H9 (cell line): ENCODE measurements at regions not wholly inside any gene's neighbourhood (a gene's known extent, or its start where the extent isn't known, plus 50 kb on each side); places are given as distances from the start of the nearest gene placed in this dataset.

Experiments
- DNase-seq: peaks from one replicate; pipeline ENCODE4 v3.0.0-alpha.2; 2017
- H2AFZ ChIP-seq: one replicate; pipeline ENCODE4 v1.6.1; 2013; ENCODE audit warnings: mild to moderate bottlenecking, low read length, control low read depth, moderate library complexity
- H2AK5ac ChIP-seq: 2 replicates; pipeline ENCODE4 v1.6.1; 2013; ENCODE audit warnings: low read length, control low read depth, mixed read lengths; ENCODE audit not compliant: insufficient read length
- H2BK120ac ChIP-seq: one replicate; pipeline ENCODE4 v1.6.1; 2013; ENCODE audit warnings: low read depth, mild to moderate bottlenecking, low read length, control low read depth, inconsistent platforms; ENCODE audit not compliant: poor library complexity, severe bottlenecking
- H2BK12ac ChIP-seq: 2 replicates; pipeline ENCODE4 v1.6.1; 2013; ENCODE audit warnings: low read length, control low read depth, mixed read lengths, low read depth; ENCODE audit not compliant: insufficient read length
- H2BK15ac ChIP-seq: 2 replicates; pipeline ENCODE4 v1.6.1; 2013; ENCODE audit warnings: low read depth, low read length, control low read depth
- H2BK20ac ChIP-seq: one replicate; pipeline ENCODE4 v1.6.1; 2013; ENCODE audit warnings: low read depth, mild to moderate bottlenecking, low read length, control low read depth, inconsistent platforms; ENCODE audit not compliant: poor library complexity, severe bottlenecking
- H2BK5ac ChIP-seq: 2 replicates; pipeline ENCODE4 v1.6.1; 2013; ENCODE audit warnings: low read length, control low read depth, mixed read lengths; ENCODE audit not compliant: insufficient read length
- H3K14ac ChIP-seq: 2 replicates; pipeline ENCODE4 v1.6.1; 2013; ENCODE audit warnings: low read length, control low read depth; ENCODE audit not compliant: insufficient read depth
- H3K18ac ChIP-seq: 2 replicates; pipeline ENCODE4 v1.6.1; 2013; ENCODE audit warnings: low read depth, mild to moderate bottlenecking, mixed read lengths, low read length, control low read depth; ENCODE audit not compliant: insufficient read length
- H3K23ac ChIP-seq: 2 replicates; pipeline ENCODE4 v1.6.1; 2013; ENCODE audit warnings: low read length, control low read depth, mixed read lengths, low read depth; ENCODE audit not compliant: insufficient read length
- H3K23me2 ChIP-seq: 2 replicates; pipeline ENCODE4 v1.6.1; 2013; ENCODE audit warnings: low read depth, mild to moderate bottlenecking, mixed read lengths, low read length, control low read depth; ENCODE audit not compliant: insufficient read length, poor library complexity, severe bottlenecking
- H3K27ac ChIP-seq: 2 replicates; pipeline ENCODE4 v1.5.1; 2013; ENCODE audit warnings: low read length, control low read depth, mixed read lengths, low read depth; ENCODE audit not compliant: insufficient read length
- H3K27me3 ChIP-seq: 2 replicates; pipeline ENCODE4 v1.6.1; 2013; ENCODE audit warnings: low read length, control low read depth, inconsistent platforms; ENCODE audit not compliant: insufficient read depth
- H3K4ac ChIP-seq: 2 replicates; pipeline ENCODE4 v1.6.1; 2013; ENCODE audit warnings: low read depth, mild to moderate bottlenecking, control low read depth, inconsistent platforms, low read length, moderate library complexity
- H3K4me1 ChIP-seq: 2 replicates; pipeline ENCODE4 v1.6.1; 2013; ENCODE audit warnings: low read length, control low read depth, inconsistent platforms; ENCODE audit not compliant: insufficient read depth
- H3K4me2 ChIP-seq: 2 replicates; pipeline ENCODE4 v1.6.1; 2013; ENCODE audit warnings: low read length, control low read depth, mixed read lengths; ENCODE audit not compliant: insufficient read length, insufficient read depth
- H3K56ac ChIP-seq: 2 replicates; pipeline ENCODE4 v1.6.1; 2013; ENCODE audit warnings: low read depth, mild to moderate bottlenecking, mixed read lengths, low read length, control low read depth; ENCODE audit not compliant: insufficient read length
- H3K79me1 ChIP-seq: 2 replicates; pipeline ENCODE4 v1.6.1; 2013; ENCODE audit warnings: low read depth, mild to moderate bottlenecking, moderate library complexity, low read length, control low read depth, inconsistent platforms; ENCODE audit not compliant: insufficient read depth, poor library complexity, severe bottlenecking
- H3K79me2 ChIP-seq: 2 replicates; pipeline ENCODE4 v1.6.1; 2013; ENCODE audit warnings: low read length, control low read depth, inconsistent platforms; ENCODE audit not compliant: insufficient read depth
- H3K9ac ChIP-seq: 2 replicates; pipeline ENCODE4 v1.6.1; 2013; ENCODE audit warnings: low read length, control low read depth, mixed read lengths; ENCODE audit not compliant: insufficient read length; ENCODE audit errors: extremely low read depth
- H3K9me3 ChIP-seq: one replicate; pipeline ENCODE4 v1.6.1; 2013; ENCODE audit warnings: low read depth, low read length, inconsistent platforms; ENCODE audit not compliant: control insufficient read depth
- H3T11ph ChIP-seq: one replicate; pipeline ENCODE4 v1.6.1; 2013; ENCODE audit warnings: mild to moderate bottlenecking, low read length, control low read depth, inconsistent platforms
- H4K20me1 ChIP-seq: one replicate; pipeline ENCODE4 v1.6.1; 2013; ENCODE audit not compliant: control insufficient read depth, insufficient read length, insufficient read depth
- H4K5ac ChIP-seq: 2 replicates; pipeline ENCODE4 v1.6.1; 2013; ENCODE audit warnings: low read depth, mild to moderate bottlenecking, mixed read lengths, low read length, control low read depth; ENCODE audit not compliant: insufficient read length
- H4K8ac ChIP-seq: replicated peaks from 2 replicates; pipeline ENCODE4 v1.6.1; 2013; ENCODE audit warnings: low read length, control low read depth, mixed read lengths, low read depth; ENCODE audit not compliant: insufficient read length
- H4K91ac ChIP-seq: 2 replicates; pipeline ENCODE4 v1.6.1; 2013; ENCODE audit warnings: low read depth, mild to moderate bottlenecking, moderate library complexity, mixed read lengths, low read length, control low read depth; ENCODE audit not compliant: insufficient read length
- H3K27ac Mint-ChIP-seq, 3 experiments: 2 replicates in 2 of 3; 3 replicates in 1 of 3; pipeline ENCODE4 v1.8.0; 2020 to 2021; ENCODE audit warnings: mixed read lengths in 3 of 3, mild to moderate bottlenecking in 1 of 3, moderate library complexity in 1 of 3
- H3K27me3 Mint-ChIP-seq: 2 replicates; pipeline ENCODE4 v1.8.0; 2021; ENCODE audit warnings: low read depth, mild to moderate bottlenecking, moderate library complexity, mixed read lengths
- H3K36me3 Mint-ChIP-seq, 3 experiments: 2 replicates in 2 of 3; 3 replicates in 1 of 3; pipeline ENCODE4 v1.8.0; 2020 to 2021; ENCODE audit warnings: low read depth in 3 of 3, mixed read lengths in 3 of 3; ENCODE audit not compliant: insufficient read depth in 1 of 3
- H3K4me1 Mint-ChIP-seq, 2 experiments: 2 replicates each; pipeline ENCODE4 v1.8.0; 2020; ENCODE audit warnings: mixed read lengths in 2 of 2
- H3K4me3 Mint-ChIP-seq, 2 experiments: 2 replicates in 1 of 2; 3 replicates in 1 of 2; pipeline ENCODE4 v1.8.0; 2020 to 2021; ENCODE audit warnings: mild to moderate bottlenecking in 2 of 2, mixed read lengths in 2 of 2, moderate library complexity in 1 of 2
- H3K9me3 Mint-ChIP-seq, 2 experiments: 2 replicates in 1 of 2; 3 replicates in 1 of 2; pipeline ENCODE4 v1.8.0; 2020; ENCODE audit warnings: mild to moderate bottlenecking in 2 of 2, mixed read lengths in 2 of 2, moderate library complexity in 1 of 2
- WGBS: extraction: QIAGEN DNeasy Blood & Tissue Kit; methylation state at CpG from one replicate; pipeline ENCODE4 v1.1.7; 2013; ENCODE audit warnings: missing lambda C conversion rate, low lambda C conversion rate, mixed read lengths; ENCODE audit not compliant: insufficient read length; ENCODE audit errors: extremely low coverage; 5-methylcytosine and 5-hydroxymethylcytosine counted together
- TF ChIP-seq, protein P1 (sequence below): fragments of 200-600 bp; sonication (generic); conservative IDR thresholded peaks from 3 replicates; pipeline ENCODE4 v1.8.0; 2021; ENCODE audit warnings: antibody characterized with exemption, mild to moderate bottlenecking

DNA sequence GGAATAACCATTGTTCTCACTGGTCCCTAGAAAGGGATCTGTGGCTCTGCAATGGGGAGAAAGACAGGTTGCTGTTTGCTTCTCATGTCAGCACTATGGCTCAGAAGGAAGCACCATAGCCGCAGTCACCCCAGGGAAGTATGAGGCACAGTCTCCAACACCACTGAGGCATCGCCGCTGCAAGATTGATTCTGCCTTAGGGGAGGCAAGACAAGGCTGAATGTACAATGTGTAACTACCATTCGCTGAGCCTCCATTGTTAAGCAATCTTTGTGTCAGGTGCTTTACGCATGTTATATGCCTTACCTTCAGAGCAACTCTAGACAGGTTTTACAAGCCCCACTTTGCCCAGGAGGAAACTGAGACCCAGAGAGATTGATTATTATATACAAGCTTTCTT is 100.7 kb upstream of the KCNMB2 start:
- no CpG with 5 or more reads among the region's 5 CpGs for WGBS
- Histone ChIP-seq H3K4me2 (no peak overlapping the region), H3K27ac (no peak overlapping the region), H3T11ph (no peak overlapping the region), H2BK20ac (no peak overlapping the region), H3K79me1 (no peaks in the 10 kb centered on the region), H3K79me2 (no peaks in the 10 kb centered on the region), H2BK5ac (no peak overlapping the region), H3K14ac (no peak overlapping the region), H4K5ac (no peak overlapping the region), H3K56ac (no peak overlapping the region), H3K9ac (no peak overlapping the region), H2AFZ (no peak overlapping the region), H4K20me1 (no peaks in the 10 kb centered on the region), H3K4me1 (no peaks in the 10 kb centered on the region; the same call in 1 of the 2 replicates), H2BK12ac (no peak overlapping the region), H3K23ac (no peak overlapping the region), H3K9me3 (no peaks in the 10 kb centered on the region), H3K23me2 (no peaks in the 10 kb centered on the region), H4K91ac (no peak overlapping the region), H3K27me3 (no peaks in the 10 kb centered on the region), H2BK120ac (no peak overlapping the region), H2BK15ac (no peak overlapping the region), H3K4ac (no peak overlapping the region), H3K18ac (no peak overlapping the region), H4K8ac (no peak overlapping the region), H2AK5ac (no peak overlapping the region)
- Mint-ChIP-seq H3K4me3 (no peak overlapping the region), H3K36me3 (no peaks in the 10 kb centered on the region), H3K4me1 (peaks cover 10 to 15% of the 10 kb centered on the region in 2 experiments; a peak in 2 of 4 replicates), H3K9me3 (no peaks in the 10 kb centered on the region), H3K27me3 (no peaks in the 10 kb centered on the region), H3K27ac (no peak overlapping the region)
- no peak for DNase-seq
- TF ChIP-seq, protein P1, sequence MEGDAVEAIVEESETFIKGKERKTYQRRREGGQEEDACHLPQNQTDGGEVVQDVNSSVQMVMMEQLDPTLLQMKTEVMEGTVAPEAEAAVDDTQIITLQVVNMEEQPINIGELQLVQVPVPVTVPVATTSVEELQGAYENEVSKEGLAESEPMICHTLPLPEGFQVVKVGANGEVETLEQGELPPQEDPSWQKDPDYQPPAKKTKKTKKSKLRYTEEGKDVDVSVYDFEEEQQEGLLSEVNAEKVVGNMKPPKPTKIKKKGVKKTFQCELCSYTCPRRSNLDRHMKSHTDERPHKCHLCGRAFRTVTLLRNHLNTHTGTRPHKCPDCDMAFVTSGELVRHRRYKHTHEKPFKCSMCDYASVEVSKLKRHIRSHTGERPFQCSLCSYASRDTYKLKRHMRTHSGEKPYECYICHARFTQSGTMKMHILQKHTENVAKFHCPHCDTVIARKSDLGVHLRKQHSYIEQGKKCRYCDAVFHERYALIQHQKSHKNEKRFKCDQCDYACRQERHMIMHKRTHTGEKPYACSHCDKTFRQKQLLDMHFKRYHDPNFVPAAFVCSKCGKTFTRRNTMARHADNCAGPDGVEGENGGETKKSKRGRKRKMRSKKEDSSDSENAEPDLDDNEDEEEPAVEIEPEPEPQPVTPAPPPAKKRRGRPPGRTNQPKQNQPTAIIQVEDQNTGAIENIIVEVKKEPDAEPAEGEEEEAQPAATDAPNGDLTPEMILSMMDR = no peak
